HG03521 (cell line): ENCODE measurements at regions not wholly inside any gene's neighbourhood (a gene's known extent, or its start where the extent isn't known, plus 50 kb on each side); places are given as distances from the start of the nearest gene placed in this dataset.

Source experiments
- ATAC-seq: cut with Tn5 transposase; IDR thresholded peaks from one replicate; pipeline ENCODE4 v1.9.1; 2021; ENCODE audit warnings: mild to moderate bottlenecking, moderate library complexity; ENCODE audit not compliant: unreplicated experiment

GRCh38 chr16:82252582-82252981, 82.6 kb upstream of the MPHOSPH6 start:
- no peak for ATAC-seq

DNA sequence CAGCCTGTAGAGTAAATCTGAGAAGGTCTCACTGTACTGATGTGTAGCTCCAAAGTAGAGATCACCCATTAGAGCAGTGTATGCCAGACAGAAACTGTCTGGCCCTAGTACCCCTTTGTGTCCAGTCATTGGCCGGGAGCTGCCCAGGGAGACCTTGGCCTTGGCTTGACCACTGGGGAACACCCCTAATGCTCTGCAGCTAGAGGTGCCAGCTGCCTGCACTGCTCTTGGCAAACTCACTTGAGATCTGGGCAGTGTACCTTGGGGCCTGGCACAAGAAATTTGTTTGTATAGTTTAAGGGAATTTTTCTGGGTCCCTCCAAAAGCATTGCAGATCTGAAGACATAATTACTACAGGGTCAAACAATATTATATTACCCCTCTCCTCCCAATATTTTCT, 78.7 kb upstream of the MPHOSPH6 start:
- ATAC-seq: no peak

GRCh38 chr16:82248012-82248656, 78.1 kb upstream of the MPHOSPH6 start:
- no peak for ATAC-seq

DNA sequence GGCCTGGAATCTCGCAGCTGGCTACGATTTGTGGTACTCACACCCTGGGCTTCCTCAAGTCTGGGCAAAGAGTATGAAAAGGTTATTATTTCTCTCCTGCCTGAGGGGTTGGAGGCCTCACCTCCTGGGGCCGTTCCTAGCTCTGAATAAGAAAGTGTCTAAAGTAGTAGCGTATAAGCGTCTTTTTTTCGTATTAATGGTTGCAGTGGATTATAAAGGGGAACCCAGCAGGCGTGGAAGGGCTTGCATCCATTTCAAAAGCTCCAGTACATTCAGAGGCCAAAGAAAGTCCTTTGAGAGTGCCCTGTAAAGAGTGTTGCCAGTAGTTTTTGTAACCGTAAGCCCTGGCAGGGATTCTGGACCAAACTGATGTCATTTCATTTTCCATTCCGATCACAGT, 72.2 kb upstream of the MPHOSPH6 start:
- no peak for ATAC-seq

- ATAC-seq: no peak
Measured at GRCh38 chr16:82241469-82242052, 71.5 kb upstream of the MPHOSPH6 start.

DNA sequence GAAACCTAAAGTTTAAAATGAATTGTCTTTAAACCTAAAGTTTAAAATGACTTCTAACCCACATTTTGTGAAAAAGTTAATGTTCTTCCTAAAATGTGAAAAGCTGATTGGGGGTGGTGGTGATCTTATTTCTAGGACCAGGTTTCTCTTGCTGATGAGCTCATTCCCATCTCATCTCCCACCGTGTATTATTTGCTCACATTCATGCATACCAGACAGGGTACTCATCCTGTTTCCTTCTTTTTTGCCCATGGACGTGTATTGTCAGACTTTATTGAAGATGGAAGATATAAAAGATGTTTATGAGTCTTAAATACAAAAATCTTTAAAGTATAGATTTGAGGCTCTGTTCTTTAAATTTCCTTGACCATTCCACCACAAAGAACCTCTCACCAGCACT, 70.1 kb upstream of the MPHOSPH6 start:
- ATAC-seq: no peak

GRCh38 chr16:82236875-82237274, 66.9 kb upstream of the MPHOSPH6 start:
- ATAC-seq: no peak

GRCh38 chr16:82236415-82236814, 66.4 kb upstream of the MPHOSPH6 start:
- no peak for ATAC-seq

GRCh38 chr16:82232806-82233205, 62.8 kb upstream of the MPHOSPH6 start:
- ATAC-seq: no peak

DNA sequence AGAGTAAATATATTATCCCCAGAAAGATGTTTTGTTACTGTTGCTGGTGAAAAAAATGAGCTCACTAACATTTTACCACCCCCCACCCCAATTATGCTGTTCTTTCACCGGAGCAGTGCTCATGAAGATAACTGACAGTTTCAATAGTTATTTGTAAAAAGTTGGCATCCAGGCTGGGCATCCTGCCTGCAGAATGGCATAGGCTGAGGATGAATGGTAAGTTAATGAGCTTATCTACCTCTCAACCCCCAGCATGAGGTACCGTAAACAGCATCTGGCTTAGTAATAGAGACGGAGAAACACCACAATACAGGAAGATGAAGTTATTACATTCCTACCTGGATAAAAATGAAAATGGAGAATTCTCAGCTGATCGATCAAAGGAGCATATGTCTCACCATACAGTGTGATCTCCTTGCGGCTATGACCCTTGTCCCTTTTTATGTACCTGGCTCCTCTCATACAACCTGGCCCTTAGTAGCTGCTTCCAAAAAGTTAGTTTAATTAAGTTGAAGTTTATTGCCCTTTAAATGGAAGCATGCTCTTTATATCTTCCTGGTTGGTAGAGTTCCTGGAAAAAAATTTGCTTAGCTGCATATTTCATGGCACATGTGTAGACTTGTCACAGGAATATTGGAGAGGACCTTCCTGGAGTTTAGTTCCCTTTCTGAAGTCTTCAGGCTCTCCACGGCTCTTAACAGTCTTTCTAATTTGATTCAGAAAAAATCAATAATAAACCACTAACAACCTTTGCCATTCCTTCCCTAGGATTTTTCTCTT, 61.2 kb upstream of the MPHOSPH6 start:
- ATAC-seq: no peak

GRCh38 chr16:82229800-82230619, 60.0 kb upstream of the MPHOSPH6 start:
- no peak for ATAC-seq

DNA sequence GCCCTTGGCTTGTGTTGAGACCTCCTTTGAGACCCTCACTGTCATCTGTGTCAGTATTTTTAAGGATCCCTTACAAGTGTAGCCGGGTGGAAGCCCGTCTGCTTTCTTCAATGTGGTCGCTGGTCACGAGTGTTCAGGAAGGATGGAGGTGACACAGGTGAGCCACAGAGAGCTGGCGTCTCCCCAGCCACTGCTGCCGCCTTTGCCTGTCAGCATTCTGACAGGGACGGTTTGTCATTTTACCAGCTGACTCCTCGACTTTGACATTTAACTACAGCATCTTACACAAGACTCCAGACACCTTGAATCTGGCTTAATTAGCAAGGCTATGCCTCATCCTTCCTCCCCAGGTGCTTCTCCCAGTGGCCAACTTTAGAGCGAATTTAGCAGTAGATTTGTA, 56.3 kb upstream of the MPHOSPH6 start:
- no peak for ATAC-seq

DNA sequence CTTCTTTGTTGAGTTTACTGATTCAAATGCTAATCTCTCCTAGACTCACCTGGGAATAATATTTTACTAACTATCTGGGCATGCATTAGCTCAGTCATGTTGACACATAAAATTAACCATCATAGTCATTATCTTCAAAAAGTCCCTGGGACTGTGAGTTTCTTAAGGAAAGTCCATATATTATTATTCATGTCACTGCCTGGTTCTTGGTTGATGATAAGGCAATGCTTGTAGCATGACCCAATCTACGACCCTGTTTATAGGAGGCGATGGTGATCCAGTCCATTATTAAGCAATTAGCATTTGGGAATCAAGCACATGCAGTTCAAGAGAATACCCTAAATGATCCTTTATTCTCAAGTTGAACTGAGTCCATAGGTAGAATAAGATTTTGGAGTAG, 54.8 kb upstream of the MPHOSPH6 start:
- no peak for ATAC-seq

- ATAC-seq: no peak
Measured at GRCh38 chr16:82220541-82220940, 50.5 kb upstream of the MPHOSPH6 start.
